Panc1 (cell line): ENCODE measurements at regions not wholly inside any gene's neighbourhood (a gene's known extent, or its start where the extent isn't known, plus 50 kb on each side); places are given as distances from the start of the nearest gene placed in this dataset.

Source experiments
- ATAC-seq: fragments of 200-7000 bp; cut with Tn5 transposase; 2 replicates; pipeline ENCODE4 v1.9.1; 2020; ENCODE audit warnings: mild to moderate bottlenecking, moderate library complexity
- BruUV-seq: library from RNA; stranded (reverse); fragments of 400-500 nt; replicated peaks from 2 replicates; lab custom pipeline; 2021; lab: Mats Ljungman, UMichigan
- CTCF ChIA-PET: fragments of 300-600 bp; sonication (Branson Sonifier 250); formaldehyde crosslinking; loops from one replicate; lab custom pipeline; 2022; ENCODE audit warnings: antibody characterized with exemption; lab: Charles Lee
- POLR2A ChIA-PET: fragments of 300-600 bp; sonication (Branson Sonifier 250); formaldehyde crosslinking; loops from one replicate; lab custom pipeline; 2022; ENCODE audit warnings: antibody characterized with exemption; lab: Charles Lee
- DNase-seq: peaks from one replicate; pipeline ENCODE4 v3.0.0-alpha.2; 2010; ENCODE audit warnings: low read depth, low spot score
- H3K27ac ChIP-seq: 2 replicates; pipeline ENCODE4 v1.5.1; 2011; ENCODE audit warnings: mild to moderate bottlenecking, low read length, inconsistent platforms
- H3K27me3 ChIP-seq: fragments of 200-500 bp; sonication (Bioruptor generic); 2 replicates; pipeline ENCODE4 v1.6.0; 2014; ENCODE audit warnings: low read length, inconsistent platforms; ENCODE audit not compliant: control insufficient read depth, insufficient read depth
- H3K36me3 ChIP-seq: fragments of 200-500 bp; sonication (Bioruptor generic); 2 replicates; pipeline ENCODE4 v1.5.1; 2014; ENCODE audit warnings: inconsistent platforms, mild to moderate bottlenecking, low read length, moderate library complexity; ENCODE audit not compliant: control insufficient read depth, insufficient read depth
- H3K4me1 ChIP-seq: 2 replicates; pipeline ENCODE4 v1.5.1; 2011; ENCODE audit warnings: inconsistent platforms, mild to moderate bottlenecking, low read length, moderate library complexity; ENCODE audit not compliant: control insufficient read depth, insufficient read depth
- H3K4me3 ChIP-seq, 2 experiments: 2 replicates each; pipeline ENCODE4 v1.5.1; 2011 to 2012; ENCODE audit warnings: low read depth in 2 of 2, low read length in 2 of 2, mild to moderate bottlenecking in 2 of 2, inconsistent platforms in 1 of 2, moderate library complexity in 1 of 2
- H3K9me3 ChIP-seq: fragments of 200-500 bp; sonication (Bioruptor generic); 2 replicates; pipeline ENCODE4 v1.5.1; 2014; ENCODE audit warnings: low read depth, mild to moderate bottlenecking, inconsistent platforms, low read length, moderate library complexity; ENCODE audit not compliant: control insufficient read depth, insufficient read depth
- CTCF ChIP-seq: fragments of 450-650 bp; IDR thresholded peaks from 2 replicates; pipeline ENCODE4 v1.5.1; 2017; ENCODE audit warnings: mild to moderate bottlenecking
- POLR2AphosphoS5 ChIP-seq: IDR thresholded peaks from 2 replicates; pipeline ENCODE4 v1.6.1; 2012; ENCODE audit warnings: mild to moderate bottlenecking, low read depth, low read length, moderate library complexity
- SIN3A ChIP-seq: IDR thresholded peaks from 2 replicates; pipeline ENCODE4 v1.6.1; 2012; ENCODE audit warnings: low read depth, mild to moderate bottlenecking, low read length, moderate library complexity, borderline replicate concordance; ENCODE audit not compliant: insufficient read depth
- TCF7L2 ChIP-seq: IDR thresholded peaks from 2 replicates; pipeline ENCODE4 v1.6.1; 2011; ENCODE audit warnings: mild to moderate bottlenecking, low read depth, low read length, inconsistent platforms
- in situ Hi-C: cut with HindIII; loops from 2 replicates; pipeline ENCODE4 v1.10.0; 2016; ENCODE audit warnings: low sequenced_read_pairs, low pct_unique_long_range_greater_than_20kb
- intact Hi-C: fragments of 100-400 bp; cut with micrococcal nuclease; formaldehyde crosslinking; loops from one replicate; pipeline ENCODE4 v1.10.0; 2022; ENCODE audit not compliant: unreplicated experiment
- TF ChIP-seq, protein P1 (sequence below), 2 experiments: IDR thresholded peaks; 2 replicates each; pipeline ENCODE4 v1.6.1; 2011 to 2012; ENCODE audit warnings: low read depth in 2 of 2, control low read depth in 1 of 2, low read length in 1 of 2, mild to moderate bottlenecking in 1 of 2, moderate library complexity in 1 of 2; ENCODE audit not compliant: insufficient read depth in 1 of 2

DNA sequence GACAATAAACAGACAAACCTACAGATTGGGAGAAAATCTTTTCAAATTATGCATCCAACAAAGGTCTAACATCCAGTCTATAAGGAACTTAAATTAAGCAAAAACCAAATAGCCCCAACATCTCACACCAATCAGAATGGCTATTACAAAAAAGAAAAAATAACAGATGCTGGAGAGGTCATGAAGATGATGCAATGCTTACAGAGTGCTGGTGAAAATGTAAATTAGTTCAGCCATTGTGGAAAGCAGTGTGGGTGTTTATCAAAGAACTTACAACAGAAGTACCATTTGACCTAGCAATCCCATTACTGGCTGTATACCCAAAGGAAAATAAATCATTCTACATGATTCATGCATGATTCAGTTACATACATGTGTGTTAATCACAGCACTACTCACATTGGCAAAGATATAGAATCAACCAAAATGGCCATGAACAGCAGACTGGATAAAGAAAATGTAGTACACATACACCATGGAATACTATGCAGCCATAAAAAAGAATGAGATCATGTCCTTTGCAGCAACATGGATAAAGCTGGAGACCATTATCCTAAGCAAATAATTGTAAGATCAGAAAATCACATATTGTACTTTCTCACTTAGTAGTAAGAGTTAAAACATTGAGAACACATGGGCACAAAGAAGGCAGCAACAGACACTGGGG is 223.9 kb upstream of the WSB1 start:
- TF ChIP-seq TCF7L2 = no peak
- H3K27ac ChIP-seq = no peak overlapping the region
- intact Hi-C loops = no loop called here
- ChIA-PET POLR2A (no interaction called here), CTCF (no interaction called here)
- no peaks in the 10 kb centered on the region for H3K9me3 ChIP-seq
- no TSS peak for BruUV-seq
- no peak for DNase-seq
- H3K36me3 ChIP-seq = no peaks in the 10 kb centered on the region
- ATAC-seq = no peak
- H3K4me3 ChIP-seq = no peak overlapping the region
- 0 out of 2 replicates have a peak, but pooled peaks cover 5% of the 10 kb centered on the region for H3K27me3 ChIP-seq
- in situ Hi-C loops = no loop called here
- H3K4me1 ChIP-seq = no peaks in the 10 kb centered on the region

DNA sequence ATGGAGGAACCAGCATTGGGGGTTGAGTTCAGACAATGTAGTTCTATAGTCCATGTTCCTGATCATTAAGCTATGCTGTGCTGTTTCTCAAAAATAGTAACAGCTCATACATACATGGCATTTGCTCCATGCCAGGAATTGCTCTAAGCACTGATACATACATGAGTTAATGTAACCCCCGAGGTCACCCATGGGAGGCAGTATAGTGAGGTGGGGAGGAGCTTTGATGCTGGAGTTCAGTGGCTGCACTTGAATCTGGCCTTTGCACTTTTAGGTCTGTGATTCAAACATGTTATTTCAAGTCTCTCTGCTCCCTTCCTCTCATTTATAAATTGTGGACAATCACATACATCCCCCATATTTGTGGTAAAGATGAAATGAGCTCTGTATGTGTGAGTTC is 223.1 kb upstream of the WSB1 start:
- Histone ChIP-seq H3K27ac (no peak overlapping the region), H3K27me3 (0 out of 2 replicates have a peak, but pooled peaks cover 5% of the 10 kb centered on the region), H3K36me3 (no peaks in the 10 kb centered on the region), H3K4me1 (no peaks in the 10 kb centered on the region), H3K4me3 (no peak overlapping the region), H3K9me3 (no peaks in the 10 kb centered on the region)
- ATAC-seq = no peak
- CTCF ChIA-PET = no interaction called here
- POLR2A ChIA-PET = no interaction called here
- in situ Hi-C loops (no loop called here), intact Hi-C loops (no loop called here)
- no peak for TF ChIP-seq POLR2AphosphoS5
- no peak; the same call in 1 of the 2 replicates for TF ChIP-seq CTCF
- TF ChIP-seq, protein P1, sequence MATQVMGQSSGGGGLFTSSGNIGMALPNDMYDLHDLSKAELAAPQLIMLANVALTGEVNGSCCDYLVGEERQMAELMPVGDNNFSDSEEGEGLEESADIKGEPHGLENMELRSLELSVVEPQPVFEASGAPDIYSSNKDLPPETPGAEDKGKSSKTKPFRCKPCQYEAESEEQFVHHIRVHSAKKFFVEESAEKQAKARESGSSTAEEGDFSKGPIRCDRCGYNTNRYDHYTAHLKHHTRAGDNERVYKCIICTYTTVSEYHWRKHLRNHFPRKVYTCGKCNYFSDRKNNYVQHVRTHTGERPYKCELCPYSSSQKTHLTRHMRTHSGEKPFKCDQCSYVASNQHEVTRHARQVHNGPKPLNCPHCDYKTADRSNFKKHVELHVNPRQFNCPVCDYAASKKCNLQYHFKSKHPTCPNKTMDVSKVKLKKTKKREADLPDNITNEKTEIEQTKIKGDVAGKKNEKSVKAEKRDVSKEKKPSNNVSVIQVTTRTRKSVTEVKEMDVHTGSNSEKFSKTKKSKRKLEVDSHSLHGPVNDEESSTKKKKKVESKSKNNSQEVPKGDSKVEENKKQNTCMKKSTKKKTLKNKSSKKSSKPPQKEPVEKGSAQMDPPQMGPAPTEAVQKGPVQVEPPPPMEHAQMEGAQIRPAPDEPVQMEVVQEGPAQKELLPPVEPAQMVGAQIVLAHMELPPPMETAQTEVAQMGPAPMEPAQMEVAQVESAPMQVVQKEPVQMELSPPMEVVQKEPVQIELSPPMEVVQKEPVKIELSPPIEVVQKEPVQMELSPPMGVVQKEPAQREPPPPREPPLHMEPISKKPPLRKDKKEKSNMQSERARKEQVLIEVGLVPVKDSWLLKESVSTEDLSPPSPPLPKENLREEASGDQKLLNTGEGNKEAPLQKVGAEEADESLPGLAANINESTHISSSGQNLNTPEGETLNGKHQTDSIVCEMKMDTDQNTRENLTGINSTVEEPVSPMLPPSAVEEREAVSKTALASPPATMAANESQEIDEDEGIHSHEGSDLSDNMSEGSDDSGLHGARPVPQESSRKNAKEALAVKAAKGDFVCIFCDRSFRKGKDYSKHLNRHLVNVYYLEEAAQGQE (IDR thresholded peaks at IDR 0.05; ENCODE audit: insufficient read depth in 1 of 2, low read depth in 2 of 2, low read length in 1 of 2) = no peak
- TF ChIP-seq SIN3A = no peak
- TF ChIP-seq TCF7L2 = no peak
- DNase-seq = no peak
- no TSS peak for BruUV-seq

DNA sequence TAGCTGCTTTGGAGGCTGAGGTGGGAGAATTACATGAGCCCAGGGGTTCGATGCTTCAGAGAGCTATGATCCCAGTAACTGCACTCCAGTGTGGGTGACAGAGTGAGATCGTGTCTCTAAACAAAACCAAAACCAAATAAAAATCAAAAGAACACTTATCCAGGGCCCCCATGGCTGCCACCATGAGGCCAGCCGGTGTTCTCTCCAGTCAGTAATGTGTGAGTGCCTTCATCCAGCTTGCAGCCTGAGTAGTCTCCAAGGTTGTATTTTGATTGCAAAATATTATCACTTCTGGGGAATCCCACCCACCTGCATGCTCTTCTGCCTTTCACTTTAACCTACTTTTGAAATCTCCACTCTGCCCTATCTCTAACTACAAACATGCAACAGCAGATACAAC is 221.0 kb upstream of the WSB1 start:
- Histone ChIP-seq H3K4me3 (no peak overlapping the region), H3K27me3 (no peaks in the 10 kb centered on the region), H3K27ac (no peak overlapping the region), H3K36me3 (no peaks in the 10 kb centered on the region), H3K4me1 (no peaks in the 10 kb centered on the region), H3K9me3 (no peaks in the 10 kb centered on the region)
- CTCF ChIA-PET = no interaction called here
- no TSS peak for BruUV-seq
- POLR2A ChIA-PET = no interaction called here
- DNase-seq (no peak), ATAC-seq (no peak)
- no peak for TF ChIP-seq TCF7L2
- TF ChIP-seq SIN3A = no peak
- no peak for TF ChIP-seq CTCF
- no peak for TF ChIP-seq POLR2AphosphoS5
- TF ChIP-seq, protein P1 (IDR thresholded peaks at IDR 0.05; ENCODE audit: insufficient read depth in 1 of 2, low read depth in 2 of 2, low read length in 1 of 2) = no peak
- intact Hi-C loops (no loop called here), in situ Hi-C loops (no loop called here)
